SK-N-SH (cell line): ENCODE measurements at regions not wholly inside any gene's neighbourhood (a gene's known extent, or its start where the extent isn't known, plus 50 kb on each side); places are given as distances from the start of the nearest gene placed in this dataset.

Experiments used
- CTCF ChIA-PET: fragments of 300-600, 350-600 bp; formaldehyde crosslinking; extraction: SDS; loops from one replicate; lab custom pipeline; 2021; lab: Yijun Ruan, JAX
- POLR2A ChIA-PET: fragments of 350-600 bp; sonication (Branson Sonifier 250); formaldehyde crosslinking; extraction: SDS; loops from one replicate; lab custom pipeline; 2020; ENCODE audit warnings: antibody characterized with exemption, inconsistent platforms; lab: Yijun Ruan, JAX
- DNase-seq: peaks from one replicate; pipeline ENCODE4 v3.0.0; 2012
- H2AFZ ChIP-seq: fragments of 200-600 bp; sonication (generic); 2 replicates; pipeline ENCODE4 v1.8.1; 2016; ENCODE audit warnings: antibody characterized with exemption, mild to moderate bottlenecking, low read depth
- H3F3A ChIP-seq: fragments of 200-600 bp; sonication (generic); replicated peaks from 2 replicates; pipeline ENCODE3; 2016; ENCODE audit warnings: antibody characterized with exemption, mild to moderate bottlenecking; ENCODE audit not compliant: insufficient read depth
- H3K27ac ChIP-seq, 2 experiments: fragments of 200-500 bp in 1 of 2; fragments of 200-600 bp in 1 of 2; sonication (Bioruptor generic) in 1 of 2; sonication (generic), shearing (Covaris generic) in 1 of 2; 2 replicates each; pipeline versions ENCODE4 v1.5.1 to v1.6.1; 2014 to 2016; ENCODE audit warnings: low read depth in 2 of 2, inconsistent platforms in 1 of 2, low read length in 1 of 2, mild to moderate bottlenecking in 1 of 2, mixed read lengths in 1 of 2
- H3K27me3 ChIP-seq: fragments of 200-600 bp; sonication (generic), shearing (Covaris generic); 2 replicates; pipeline ENCODE4 v1.6.1; 2016; ENCODE audit warnings: mixed run types; ENCODE audit not compliant: insufficient read depth
- H3K36me3 ChIP-seq, 2 experiments: fragments of 200-500 bp in 1 of 2; fragments of 200-600 bp in 1 of 2; sonication (Bioruptor generic) in 1 of 2; sonication (generic) in 1 of 2; replicated peaks in 1 of 2; 2 replicates each; pipeline versions ENCODE3 to v1.5.1; 2014 to 2016; ENCODE audit warnings: low read length in 1 of 2, mild to moderate bottlenecking in 1 of 2; ENCODE audit not compliant: insufficient read depth in 2 of 2, control insufficient read depth in 1 of 2
- H3K4me1 ChIP-seq, 2 experiments: fragments of 200-500 bp in 1 of 2; fragments of 200-600 bp in 1 of 2; sonication (Bioruptor generic) in 1 of 2; sonication (generic), shearing (Covaris generic) in 1 of 2; 2 replicates each; pipeline versions ENCODE4 v1.5.1 to v1.6.1; 2014 to 2016; ENCODE audit warnings: low read depth in 1 of 2, low read length in 1 of 2, mixed run types in 1 of 2; ENCODE audit not compliant: insufficient read depth in 2 of 2, control insufficient read depth in 1 of 2
- H3K4me2 ChIP-seq: fragments of 200-600 bp; sonication (generic), shearing (Covaris generic); 2 replicates; pipeline ENCODE4 v1.6.1; 2017; ENCODE audit warnings: mixed run types
- H3K4me3 ChIP-seq, 2 experiments: fragments of 200-500 bp in 1 of 2; fragments of 200-600 bp in 1 of 2; sonication (Bioruptor generic) in 1 of 2; sonication (generic), shearing (Covaris generic) in 1 of 2; 2 replicates each; pipeline versions ENCODE4 v1.5.1 to v1.8.1; 2014 to 2016; ENCODE audit warnings: low read depth in 2 of 2, inconsistent platforms in 1 of 2, low read length in 1 of 2, mild to moderate bottlenecking in 1 of 2, mixed read lengths in 1 of 2, moderate library complexity in 1 of 2
- H3K79me2 ChIP-seq: fragments of 200-600 bp; sonication (generic); 2 replicates; pipeline ENCODE4 v1.8.1; 2017; ENCODE audit warnings: mild to moderate bottlenecking; ENCODE audit not compliant: insufficient read depth
- H3K9ac ChIP-seq: fragments of 200-600 bp; sonication (generic); 2 replicates; pipeline ENCODE4 v1.6.1; 2017; ENCODE audit warnings: mixed run types
- H3K9me2 ChIP-seq: fragments of 200-600 bp; sonication (generic); 2 replicates; pipeline ENCODE4 v1.6.1; 2017; ENCODE audit warnings: mixed run types
- H3K9me3 ChIP-seq: fragments of 200-600 bp; sonication (generic); 2 replicates; pipeline ENCODE4 v1.6.1; 2017; ENCODE audit warnings: mixed run types, mild to moderate bottlenecking, moderate library complexity
- H4K20me1 ChIP-seq: fragments of 200-600 bp; sonication (generic); 2 replicates; pipeline ENCODE4 v1.6.1; 2017; ENCODE audit warnings: mild to moderate bottlenecking, mixed run types; ENCODE audit not compliant: insufficient read depth
- CHD2 ChIP-seq: fragments of 150-350 bp; IDR thresholded peaks from 2 replicates; pipeline ENCODE4 v1.6.1; 2018; ENCODE audit warnings: low read length; ENCODE audit not compliant: partially characterized antibody
- CTCF ChIP-seq: fragments of 200-600 bp; sonication (generic); IDR thresholded peaks from 2 replicates; pipeline ENCODE4 v1.6.1; 2017; ENCODE audit warnings: antibody characterized with exemption, mild to moderate bottlenecking, moderate library complexity
- ELF1 ChIP-seq: IDR thresholded peaks from 2 replicates; pipeline ENCODE4 v1.4.0; 2012
- EZH2phosphoT487 ChIP-seq: fragments of 200-600 bp; sonication (generic); IDR thresholded peaks from 2 replicates; pipeline ENCODE4 v1.6.1; 2017; ENCODE audit warnings: low read depth, mixed run types, mild to moderate bottlenecking, antibody characterized with exemption, moderate library complexity, borderline replicate concordance
- FOSL2 ChIP-seq: IDR thresholded peaks from 2 replicates; pipeline ENCODE4 v1.4.0; 2012; ENCODE audit warnings: low read depth, mild to moderate bottlenecking, moderate library complexity, borderline replicate concordance
- FOXJ3 ChIP-seq: sonication (generic); formaldehyde crosslinking; IDR thresholded peaks from 2 replicates; pipeline ENCODE4 v1.5.1; 2020; ENCODE audit warnings: mild to moderate bottlenecking, missing genetic modification reagents
- FOXM1 ChIP-seq: IDR thresholded peaks from 2 replicates; pipeline ENCODE4 v1.4.0; 2012; ENCODE audit warnings: low read depth, mild to moderate bottlenecking
- GABPA ChIP-seq: IDR thresholded peaks from 2 replicates; pipeline ENCODE4 v1.4.0; 2012; ENCODE audit warnings: low read depth, mild to moderate bottlenecking
- IRF3 ChIP-seq: fragments of 150-350 bp; IDR thresholded peaks from 2 replicates; pipeline ENCODE4 v1.6.1; 2016; ENCODE audit warnings: mild to moderate bottlenecking, low read depth, low read length
- MXI1 ChIP-seq: IDR thresholded peaks from 2 replicates; pipeline ENCODE4 v1.6.1; 2012; ENCODE audit warnings: mild to moderate bottlenecking, low read depth, low read length, improper control_type of control experiment
- NRF1 ChIP-seq: IDR thresholded peaks from 2 replicates; pipeline ENCODE4 v1.6.1; 2012; ENCODE audit warnings: low read depth, mild to moderate bottlenecking, low read length
- POLR2AphosphoS5 ChIP-seq: IDR thresholded peaks from 2 replicates; pipeline ENCODE4 v1.6.1; 2012; ENCODE audit warnings: low read depth, low read length
- REST ChIP-seq: IDR thresholded peaks from 2 replicates; pipeline ENCODE4 v1.6.1; 2012; ENCODE audit warnings: mild to moderate bottlenecking, low read depth, low read length, moderate library complexity
- SIN3A ChIP-seq: IDR thresholded peaks from 2 replicates; pipeline ENCODE4 v1.6.1; 2012; ENCODE audit warnings: low read depth, mild to moderate bottlenecking, low read length, moderate library complexity, borderline replicate concordance
- SMC3 ChIP-seq: IDR thresholded peaks from 2 replicates; pipeline ENCODE4 v1.6.1; 2012; ENCODE audit warnings: low read depth, low read length, improper control_type of control experiment
- TAF1 ChIP-seq: IDR thresholded peaks from 2 replicates; pipeline ENCODE4 v1.6.1; 2012; ENCODE audit warnings: low read depth, mild to moderate bottlenecking, low read length, moderate library complexity, borderline replicate concordance
- TEAD4 ChIP-seq: IDR thresholded peaks from 2 replicates; pipeline ENCODE4 v1.4.0; 2012; ENCODE audit warnings: mild to moderate bottlenecking, borderline replicate concordance; ENCODE audit not compliant: insufficient read depth
- YY1 ChIP-seq: IDR thresholded peaks from 2 replicates; pipeline ENCODE4 v1.4.0; 2012; ENCODE audit warnings: low read depth, mild to moderate bottlenecking
- WGBS: methylation state at CpG from one replicate; pipeline ENCODE4 v1.1.6; 2017; ENCODE audit warnings: low lambda C conversion rate; 5-methylcytosine and 5-hydroxymethylcytosine counted together
- TF ChIP-seq, protein P1 (sequence below): IDR thresholded peaks from 2 replicates; pipeline ENCODE4 v1.4.0; 2012; ENCODE audit warnings: low read depth, borderline replicate concordance
- TF ChIP-seq, protein P2 (sequence below): IDR thresholded peaks from 2 replicates; pipeline ENCODE4 v1.4.0; 2012; ENCODE audit warnings: low read depth, borderline replicate concordance

GRCh38 chr18:22657619-22658018 lies 239.9 kb upstream of the CTAGE1 start:
- no peaks in the 10 kb centered on the region for H3K36me3 ChIP-seq
- H4K20me1 ChIP-seq: no peaks in the 10 kb centered on the region
- TF ChIP-seq REST (no peak), TAF1 (no peak), ELF1 (no peak), CHD2 (no peak), POLR2AphosphoS5 (no peak), TEAD4 (no peak), NRF1 (no peak), SMC3 (no peak), MXI1 (no peak), CTCF (no peak)
- H3K27ac ChIP-seq: no peak overlapping the region
- ChIA-PET CTCF (no interaction called here), POLR2A (no interaction called here)
- H3K27me3 ChIP-seq: no peaks in the 10 kb centered on the region
- no peak overlapping the region for H2AFZ ChIP-seq
- WGBS: 0% methylated on average over 1 of the region's 1 CpG
- DNase-seq: no peak
- no peak overlapping the region for H3K9ac ChIP-seq
- H3K9me3 ChIP-seq: peaks cover 11% of the 10 kb centered on the region
- no peak overlapping the region for H3K4me2 ChIP-seq
- no peak overlapping the region for H3K4me3 ChIP-seq
- H3F3A ChIP-seq: no peaks in the 10 kb centered on the region
- H3K9me2 ChIP-seq: no peaks in the 10 kb centered on the region
- H3K4me1 ChIP-seq: no peaks in the 10 kb centered on the region
- H3K79me2 ChIP-seq: no peaks in the 10 kb centered on the region

GRCh38 chr18:22658318-22658717 lies 240.6 kb upstream of the CTAGE1 start:
- Histone ChIP-seq H3K27ac (no peak overlapping the region), H3K4me3 (no peak overlapping the region), H3K79me2 (no peaks in the 10 kb centered on the region), H2AFZ (no peak overlapping the region), H3K4me2 (no peak overlapping the region), H3K9me3 (peaks cover 9% of the 10 kb centered on the region), H3K9ac (no peak overlapping the region), H3K27me3 (no peaks in the 10 kb centered on the region), H3K9me2 (no peaks in the 10 kb centered on the region), H3K4me1 (no peaks in the 10 kb centered on the region), H4K20me1 (no peaks in the 10 kb centered on the region), H3K36me3 (no peaks in the 10 kb centered on the region), H3F3A (no peaks in the 10 kb centered on the region)
- CTCF ChIA-PET: no interaction called here
- POLR2A ChIA-PET: no interaction called here
- DNase-seq: no peak
- 5% methylated on average over 2 of the region's 2 CpGs for WGBS
- TF ChIP-seq TEAD4 (no peak), IRF3 (no peak), SMC3 (no peak), FOSL2 (no peak), SIN3A (no peak), YY1 (no peak), EZH2phosphoT487 (no peak), GABPA (no peak), FOXJ3 (CRISPR knock-in tag) (no peak), FOXM1 (no peak)
- TF ChIP-seq, protein P1, sequence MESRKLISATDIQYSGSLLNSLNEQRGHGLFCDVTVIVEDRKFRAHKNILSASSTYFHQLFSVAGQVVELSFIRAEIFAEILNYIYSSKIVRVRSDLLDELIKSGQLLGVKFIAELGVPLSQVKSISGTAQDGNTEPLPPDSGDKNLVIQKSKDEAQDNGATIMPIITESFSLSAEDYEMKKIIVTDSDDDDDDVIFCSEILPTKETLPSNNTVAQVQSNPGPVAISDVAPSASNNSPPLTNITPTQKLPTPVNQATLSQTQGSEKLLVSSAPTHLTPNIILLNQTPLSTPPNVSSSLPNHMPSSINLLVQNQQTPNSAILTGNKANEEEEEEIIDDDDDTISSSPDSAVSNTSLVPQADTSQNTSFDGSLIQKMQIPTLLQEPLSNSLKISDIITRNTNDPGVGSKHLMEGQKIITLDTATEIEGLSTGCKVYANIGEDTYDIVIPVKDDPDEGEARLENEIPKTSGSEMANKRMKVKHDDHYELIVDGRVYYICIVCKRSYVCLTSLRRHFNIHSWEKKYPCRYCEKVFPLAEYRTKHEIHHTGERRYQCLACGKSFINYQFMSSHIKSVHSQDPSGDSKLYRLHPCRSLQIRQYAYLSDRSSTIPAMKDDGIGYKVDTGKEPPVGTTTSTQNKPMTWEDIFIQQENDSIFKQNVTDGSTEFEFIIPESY: no peak
- TF ChIP-seq, protein P2, sequence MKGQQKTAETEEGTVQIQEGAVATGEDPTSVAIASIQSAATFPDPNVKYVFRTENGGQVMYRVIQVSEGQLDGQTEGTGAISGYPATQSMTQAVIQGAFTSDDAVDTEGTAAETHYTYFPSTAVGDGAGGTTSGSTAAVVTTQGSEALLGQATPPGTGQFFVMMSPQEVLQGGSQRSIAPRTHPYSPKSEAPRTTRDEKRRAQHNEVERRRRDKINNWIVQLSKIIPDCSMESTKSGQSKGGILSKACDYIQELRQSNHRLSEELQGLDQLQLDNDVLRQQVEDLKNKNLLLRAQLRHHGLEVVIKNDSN: no peak
